ENCODE measurements at regions not wholly inside any gene's neighbourhood (a gene's known extent, or its start where the extent isn't known, plus 50 kb on each side); places are given as distances from the start of the nearest gene placed in this dataset.
A peak's percentile ranks its signal among the peaks of the same experiment; 100 is the strongest.

- peak; percentile 20 for DNase-seq (ENCODE audit: low read depth)
Observed at GRCh38 chr7:12518920-12519681, 51.4 kb upstream of the SCIN start.

DNA sequence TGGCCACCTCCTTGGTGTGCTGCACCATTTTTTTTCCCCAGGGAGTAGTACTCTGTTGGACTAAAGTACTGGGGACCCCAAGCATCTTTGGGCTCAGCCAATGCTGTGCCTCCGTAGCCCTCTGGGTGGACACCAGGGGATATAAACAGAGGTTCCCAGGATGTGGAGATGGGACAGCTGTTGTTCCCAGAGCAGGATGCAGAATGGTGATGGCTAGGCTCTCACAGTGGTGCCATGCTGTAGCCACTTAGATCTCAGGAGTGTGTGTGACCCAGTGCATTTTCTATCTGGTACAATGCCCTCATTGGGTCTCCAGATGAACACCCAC, 50.9 kb upstream of the SCIN start:
- no peak for DNase-seq (ENCODE audit: low read depth)

Data from amniotic epithelial cell (primary cell).